ENCODE measurements at regions not wholly inside any gene's neighbourhood (a gene's known extent, or its start where the extent isn't known, plus 50 kb on each side); places are given as distances from the start of the nearest gene placed in this dataset.

GRCh38 chr6:3939964-3940363, 90.8 kb downstream of the FAM50B start:
- no peak for TF ChIP-seq CTCF (IDR thresholded peaks at IDR 0.05)
- no peak for TF ChIP-seq POLR2A (IDR thresholded peaks at IDR 0.05)
